ENCODE measurements at regions not wholly inside any gene's neighbourhood (a gene's known extent, or its start where the extent isn't known, plus 50 kb on each side); places are given as distances from the start of the nearest gene placed in this dataset.
"Not testable (repeated sequence)": the region's sequence is repeated elsewhere in the genome, so short reads cannot be mapped to it uniquely, and the experiment has no call there.

- no peak for TF ChIP-seq CTCF (IDR thresholded peaks at IDR 0.05)
- Histone ChIP-seq H3K36me3 (peaks cover 7% of the 10 kb centered on the region), H3K4me3 (no peak overlapping the region), H3K27me3 (replicated peaks; ENCODE audit: insufficient read depth) (no peaks in the 10 kb centered on the region), H3K27ac (no peak overlapping the region), H3K4me1 (ENCODE audit: control insufficient read depth in 1 of 2, low read depth in 2 of 2) (peaks cover 0 to 11% of the 10 kb centered on the region in 2 donors), H3K9me3 (no peaks in the 10 kb centered on the region)
- DNase-seq (ENCODE audit: low spot score) (no peak), ATAC-seq (ENCODE audit: insufficient number of reproducible peaks, low FRiP score, low read depth) (no peak)
These were observed 69.8 kb upstream of the KCTD7 start for GRCh38 chr7:66558660-66559465.

GRCh38 chr7:66564045-66564444 lies 64.6 kb upstream of the KCTD7 start:
- H3K4me1 ChIP-seq (ENCODE audit: control insufficient read depth in 1 of 2, low read depth in 2 of 2) = no peaks in the 10 kb centered on the region
- no peak overlapping the region for H3K4me3 ChIP-seq
- no peak overlapping the region for H3K27ac ChIP-seq
- ATAC-seq (ENCODE audit: insufficient number of reproducible peaks, low FRiP score, low read depth) (no peak), DNase-seq (ENCODE audit: low spot score) (no peak)
- no peak for TF ChIP-seq CTCF (IDR thresholded peaks at IDR 0.05)
- no peaks in the 10 kb centered on the region for H3K27me3 ChIP-seq (replicated peaks; ENCODE audit: insufficient read depth)
- no peaks in the 10 kb centered on the region for H3K9me3 ChIP-seq
- peaks cover 10% of the 10 kb centered on the region for H3K36me3 ChIP-seq

- not testable (repeated sequence) for H3K4me1 ChIP-seq (ENCODE audit: control insufficient read depth in 1 of 2, low read depth in 2 of 2); H3K27ac ChIP-seq; H3K4me3 ChIP-seq; DNase-seq (ENCODE audit: low spot score); H3K9me3 ChIP-seq; H3K27me3 ChIP-seq (replicated peaks; ENCODE audit: insufficient read depth); ATAC-seq (ENCODE audit: insufficient number of reproducible peaks, low FRiP score, low read depth)
- peaks cover 26% of the 10 kb centered on the region for H3K36me3 ChIP-seq
These were observed 58.5 kb upstream of the KCTD7 start for GRCh38 chr7:66570179-66570578.

- Histone ChIP-seq H3K36me3 (peaks cover 26% of the 10 kb centered on the region), H3K4me3 (no peak overlapping the region), H3K27me3 (replicated peaks; ENCODE audit: insufficient read depth) (no peaks in the 10 kb centered on the region), H3K4me1 (ENCODE audit: control insufficient read depth in 1 of 2, low read depth in 2 of 2) (peaks cover under 1 to 14% of the 10 kb centered on the region in 2 donors), H3K9me3 (no peaks in the 10 kb centered on the region), H3K27ac (no peak overlapping the region)
- no peak for DNase-seq (ENCODE audit: low spot score)
- no peak for TF ChIP-seq CTCF (IDR thresholded peaks at IDR 0.05)
- no peak for ATAC-seq (ENCODE audit: insufficient number of reproducible peaks, low FRiP score, low read depth)
These were observed 57.1 kb upstream of the KCTD7 start for GRCh38 chr7:66571568-66571967.

GRCh38 chr7:66573782-66574495 lies 54.7 kb upstream of the KCTD7 start:
- Histone ChIP-seq H3K36me3 (peaks cover 23% of the 10 kb centered on the region), H3K4me1 (ENCODE audit: control insufficient read depth in 1 of 2, low read depth in 2 of 2) (peaks cover 4 to 26% of the 10 kb centered on the region in 2 donors)
- DNase-seq (ENCODE audit: low spot score); H3K27ac ChIP-seq; ATAC-seq (ENCODE audit: insufficient number of reproducible peaks, low FRiP score, low read depth); H3K4me3 ChIP-seq; H3K9me3 ChIP-seq; H3K27me3 ChIP-seq (replicated peaks; ENCODE audit: insufficient read depth): not testable (repeated sequence)

GRCh38 chr7:66574768-66575167 lies 53.9 kb upstream of the KCTD7 start:
- not testable (repeated sequence) for DNase-seq (ENCODE audit: low spot score); H3K27me3 ChIP-seq (replicated peaks; ENCODE audit: insufficient read depth); H3K4me3 ChIP-seq; ATAC-seq (ENCODE audit: insufficient number of reproducible peaks, low FRiP score, low read depth); H3K9me3 ChIP-seq; H3K27ac ChIP-seq
- Histone ChIP-seq H3K36me3 (peaks cover 20% of the 10 kb centered on the region), H3K4me1 (ENCODE audit: control insufficient read depth in 1 of 2, low read depth in 2 of 2) (peaks cover 4 to 23% of the 10 kb centered on the region in 2 donors)

Measured in thoracic aorta (tissue), 2 donors.